Effector CD8-positive, alpha-beta T cell (primary cell): ENCODE measurements at regions not wholly inside any gene's neighbourhood (a gene's known extent, or its start where the extent isn't known, plus 50 kb on each side); places are given as distances from the start of the nearest gene placed in this dataset.

Experiments
- DNase-seq: peaks from one replicate; lab custom pipeline; 2025; lab: John Stamatoyannopoulos, UW

- no peak for DNase-seq
These were observed 98.5 kb upstream of the GJB5 start for GRCh38 chr1:34656299-34656698.

- DNase-seq = no peak
These were observed 98.1 kb upstream of the GJB5 start for GRCh38 chr1:34656731-34657130.

GRCh38 chr1:34657266-34657665 is 97.6 kb upstream of the GJB5 start:
- DNase-seq = no peak

GRCh38 chr1:34657849-34658248 is 97.0 kb upstream of the GJB5 start:
- DNase-seq = no peak

GRCh38 chr1:34663031-34663430 is 91.8 kb upstream of the GJB5 start:
- DNase-seq = no peak

- no peak for DNase-seq
These were observed 86.8 kb upstream of the GJB5 start for GRCh38 chr1:34668063-34668462.

- DNase-seq = no peak
These were observed 83.9 kb upstream of the GJB5 start for GRCh38 chr1:34670982-34671381.

- DNase-seq = no peak
These were observed 83.0 kb upstream of the GJB5 start for GRCh38 chr1:34671887-34672286.

GRCh38 chr1:34681480-34682451 is 73.1 kb upstream of the GJB5 start:
- no peak for DNase-seq

- DNase-seq = no peak
These were observed 72.2 kb upstream of the GJB5 start for GRCh38 chr1:34682452-34683223.

- DNase-seq = no peak
These were observed 71.2 kb upstream of the GJB5 start for GRCh38 chr1:34683616-34684015.

GRCh38 chr1:34684266-34684665 is 70.6 kb upstream of the GJB5 start:
- no peak for DNase-seq

- no peak for DNase-seq
These were observed 69.6 kb upstream of the GJB5 start for GRCh38 chr1:34685225-34685624.

- DNase-seq = no peak
These were observed 68.3 kb upstream of the GJB5 start for GRCh38 chr1:34686531-34686930.

- DNase-seq = no peak
These were observed 66.7 kb upstream of the GJB5 start for GRCh38 chr1:34688006-34688741.

- no peak for DNase-seq
These were observed 64.6 kb upstream of the GJB5 start for GRCh38 chr1:34690269-34690668.

GRCh38 chr1:34693081-34693480 is 61.8 kb upstream of the GJB5 start:
- DNase-seq = no peak

- no peak for DNase-seq
These were observed 60.5 kb upstream of the GJB5 start for GRCh38 chr1:34694383-34694782.

GRCh38 chr1:34695580-34695979 is 59.3 kb upstream of the GJB5 start:
- DNase-seq = no peak

- no peak for DNase-seq
These were observed 58.6 kb upstream of the GJB5 start for GRCh38 chr1:34696230-34696629.

- DNase-seq = no peak
These were observed 57.9 kb upstream of the GJB5 start for GRCh38 chr1:34696981-34697380.

- no peak for DNase-seq
These were observed 57.0 kb upstream of the GJB5 start for GRCh38 chr1:34697818-34698217.
